Erythroblast (primary cell): ENCODE measurements at regions not wholly inside any gene's neighbourhood (a gene's known extent, or its start where the extent isn't known, plus 50 kb on each side); places are given as distances from the start of the nearest gene placed in this dataset.
"Not testable (repeated sequence)": the region's sequence is repeated elsewhere in the genome, so short reads cannot be mapped to it uniquely, and the experiment has no call there.

Experiments used
- GATA1 ChIP-seq: IDR thresholded peaks from 2 replicates; pipeline ENCODE4 v1.6.1; 2011; ENCODE audit warnings: low read depth, mild to moderate bottlenecking, control low read depth, low read length, moderate library complexity
- POLR2A ChIP-seq: IDR thresholded peaks from 2 replicates; pipeline ENCODE4 v1.6.1; 2011; ENCODE audit warnings: mild to moderate bottlenecking, low read length

- not testable (repeated sequence) for TF ChIP-seq POLR2A, GATA1
These were observed 57.5 kb downstream of the PPIAL4C start for GRCh38 chr1:149641179-149641578.
